NCI-H2107 treated with DMSO at 0.1 percent for 48 hours (cell line): ENCODE measurements at regions not wholly inside any gene's neighbourhood (a gene's known extent, or its start where the extent isn't known, plus 50 kb on each side); places are given as distances from the start of the nearest gene placed in this dataset.
"Not testable (repeated sequence)": the region's sequence is repeated elsewhere in the genome, so short reads cannot be mapped to it uniquely, and the experiment has no call there.

Experiments used
- DNase-seq: peaks from one replicate; lab custom pipeline; 2025; ENCODE audit not compliant: unreplicated experiment; lab: John Stamatoyannopoulos, UW

DNA sequence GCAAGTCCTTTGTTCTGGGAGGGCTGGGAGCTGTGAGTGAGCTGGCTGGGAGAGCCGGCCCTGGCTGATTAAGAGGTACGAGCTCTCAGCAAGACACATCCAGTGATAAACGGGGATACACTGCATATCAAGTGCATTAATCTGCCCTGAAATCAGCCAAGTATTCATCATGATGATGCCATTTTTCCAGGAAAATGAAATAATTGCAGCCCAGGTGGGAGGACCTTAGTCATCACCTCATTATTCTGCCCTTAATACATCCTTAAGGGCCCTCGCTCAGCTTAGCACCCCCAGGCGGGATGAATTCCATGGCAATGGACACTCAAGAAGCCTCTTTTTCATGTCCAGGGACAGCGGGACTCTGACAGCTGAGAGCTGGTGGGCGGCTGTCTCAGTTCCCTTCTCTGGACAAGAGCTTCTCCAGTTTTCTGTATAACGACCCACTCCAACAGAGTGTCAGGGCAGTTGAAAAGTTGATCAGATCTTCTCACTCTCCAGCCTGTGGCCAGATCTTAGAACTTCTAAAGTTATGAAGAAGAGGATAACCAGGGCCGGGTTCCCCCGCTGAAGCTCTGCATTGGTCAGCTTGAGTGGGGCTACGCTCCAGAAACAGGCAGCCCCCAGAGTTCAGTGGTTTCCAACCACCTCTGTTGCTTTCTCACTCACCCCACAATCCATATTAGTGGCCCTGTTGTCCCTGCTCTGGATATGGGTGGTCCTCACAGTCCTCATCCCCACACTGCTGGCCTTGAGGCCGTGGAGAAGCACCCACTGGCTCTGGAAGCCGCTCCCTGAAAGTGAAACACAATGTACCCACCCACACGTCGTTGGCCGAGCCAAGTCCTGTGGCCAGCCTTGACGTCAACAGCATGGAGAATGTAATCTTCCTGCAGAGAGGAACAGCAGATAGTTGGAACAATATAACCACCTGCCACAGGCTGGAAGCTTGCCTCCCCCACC, 306.2 kb upstream of the DIO3 start:
- DNase-seq = no peak

DNA sequence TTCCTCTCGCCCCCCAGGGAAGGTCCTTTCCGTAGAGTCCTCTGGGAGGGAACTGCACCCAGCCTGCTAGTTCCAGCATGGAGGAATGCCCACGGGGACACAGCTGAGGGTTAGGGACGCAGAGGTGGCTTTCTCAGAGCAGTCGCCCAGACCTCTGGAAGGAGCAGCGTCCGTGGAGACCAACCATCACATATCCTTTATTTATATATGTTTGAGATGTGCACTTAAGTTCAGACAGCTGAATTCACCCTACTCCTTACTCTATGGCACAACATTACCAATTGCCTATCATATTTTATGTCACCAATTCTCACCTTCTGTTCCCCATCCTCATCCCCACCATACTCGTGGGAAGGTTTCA, 305.6 kb upstream of the DIO3 start:
- DNase-seq = no peak

DNA sequence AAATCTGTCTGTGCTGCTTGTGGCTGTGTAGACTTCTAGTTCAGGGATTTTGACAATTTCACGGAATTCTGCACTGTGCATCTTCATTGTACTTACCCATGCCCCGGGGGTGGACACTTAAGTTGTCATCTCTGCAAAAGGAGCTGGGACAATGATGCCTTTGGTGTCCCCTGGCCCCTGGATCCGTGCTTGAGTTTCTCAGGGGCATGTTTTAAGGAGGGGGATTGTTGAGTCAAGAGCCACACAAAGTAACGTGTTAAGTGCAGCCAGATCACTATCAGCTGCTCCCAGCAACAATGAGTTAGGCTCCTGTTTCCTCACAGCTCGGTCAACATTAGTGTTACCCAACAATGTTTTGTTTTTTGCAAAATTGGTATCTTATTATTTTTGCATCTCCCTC, 305.0 kb upstream of the DIO3 start:
- no peak for DNase-seq

DNA sequence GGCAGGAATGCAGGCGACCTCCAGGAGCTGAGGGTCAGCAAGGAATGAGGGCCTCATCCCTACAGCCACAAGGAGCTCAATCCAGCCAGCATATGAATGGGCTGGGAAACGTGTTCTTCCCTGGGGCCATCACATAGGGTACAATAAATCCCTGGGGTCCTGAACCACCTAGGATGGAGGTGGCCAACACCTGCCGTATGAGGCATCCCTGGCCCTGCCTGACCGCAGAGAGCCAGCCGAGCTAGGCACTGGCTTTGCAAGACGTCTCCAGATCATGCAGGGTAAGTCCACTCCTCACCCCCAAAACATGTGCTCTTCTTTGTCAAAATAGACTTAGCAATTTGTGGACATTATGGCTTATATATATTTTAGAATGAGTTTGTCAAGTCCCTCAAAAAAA, 303.7 kb upstream of the DIO3 start:
- DNase-seq = no peak

DNA sequence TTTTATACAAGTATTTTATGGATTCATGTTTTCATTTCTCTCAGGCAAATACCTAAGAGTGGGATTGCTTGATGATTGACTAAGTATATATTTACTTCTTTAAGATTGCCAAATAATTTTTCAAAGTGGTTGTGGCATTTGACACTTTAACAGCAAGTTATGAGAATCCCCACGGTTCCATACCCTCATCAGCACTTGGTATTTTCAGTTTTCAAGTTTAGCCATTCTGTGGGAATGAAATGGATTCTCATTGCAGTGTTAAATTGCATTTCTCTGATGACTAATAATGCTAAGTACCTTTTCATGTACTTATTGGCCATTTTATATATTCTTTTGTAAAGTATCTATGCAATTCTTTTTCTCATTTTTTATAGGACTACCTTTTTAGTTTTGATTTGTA, 301.5 kb upstream of the DIO3 start:
- DNase-seq = no peak

DNA sequence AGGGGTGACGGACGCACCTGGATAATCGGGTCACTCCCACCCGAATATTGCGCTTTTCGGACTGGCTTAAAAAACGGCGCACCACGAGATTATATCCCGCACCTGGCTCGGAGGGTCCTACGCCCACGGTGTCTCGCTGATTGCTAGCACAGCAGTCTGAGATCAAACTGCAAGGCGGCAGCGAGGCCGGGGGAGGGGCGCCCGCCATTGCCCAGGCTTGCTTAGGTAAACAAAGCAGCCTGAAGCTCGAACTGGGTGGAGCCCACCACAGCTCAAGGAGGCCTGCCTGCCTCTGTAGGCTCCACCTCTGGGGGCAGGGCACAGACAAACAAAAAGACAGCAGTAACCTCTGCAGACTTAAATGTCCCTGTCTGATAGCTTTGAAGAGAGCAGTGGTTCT, 294.9 kb upstream of the DIO3 start:
- DNase-seq = not testable (repeated sequence)

DNA sequence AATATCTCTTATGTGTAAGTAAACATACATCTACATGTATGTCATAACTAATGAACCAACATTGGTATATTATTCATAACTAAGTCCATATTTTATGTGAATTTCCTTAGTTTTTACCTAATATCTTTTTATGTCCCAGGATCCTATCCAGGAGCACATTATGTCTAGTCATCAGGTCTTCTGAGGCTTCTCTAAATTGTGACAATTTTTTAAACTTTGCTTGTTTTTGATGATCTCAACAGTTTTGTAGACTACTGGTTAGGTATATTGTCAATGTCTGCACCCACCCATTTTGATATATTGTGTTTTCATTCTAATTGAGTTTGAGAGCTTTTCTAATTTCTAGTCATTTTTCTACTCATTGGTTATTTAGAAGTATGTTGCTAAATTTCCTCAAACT, 288.2 kb upstream of the DIO3 start:
- DNase-seq = no peak

DNA sequence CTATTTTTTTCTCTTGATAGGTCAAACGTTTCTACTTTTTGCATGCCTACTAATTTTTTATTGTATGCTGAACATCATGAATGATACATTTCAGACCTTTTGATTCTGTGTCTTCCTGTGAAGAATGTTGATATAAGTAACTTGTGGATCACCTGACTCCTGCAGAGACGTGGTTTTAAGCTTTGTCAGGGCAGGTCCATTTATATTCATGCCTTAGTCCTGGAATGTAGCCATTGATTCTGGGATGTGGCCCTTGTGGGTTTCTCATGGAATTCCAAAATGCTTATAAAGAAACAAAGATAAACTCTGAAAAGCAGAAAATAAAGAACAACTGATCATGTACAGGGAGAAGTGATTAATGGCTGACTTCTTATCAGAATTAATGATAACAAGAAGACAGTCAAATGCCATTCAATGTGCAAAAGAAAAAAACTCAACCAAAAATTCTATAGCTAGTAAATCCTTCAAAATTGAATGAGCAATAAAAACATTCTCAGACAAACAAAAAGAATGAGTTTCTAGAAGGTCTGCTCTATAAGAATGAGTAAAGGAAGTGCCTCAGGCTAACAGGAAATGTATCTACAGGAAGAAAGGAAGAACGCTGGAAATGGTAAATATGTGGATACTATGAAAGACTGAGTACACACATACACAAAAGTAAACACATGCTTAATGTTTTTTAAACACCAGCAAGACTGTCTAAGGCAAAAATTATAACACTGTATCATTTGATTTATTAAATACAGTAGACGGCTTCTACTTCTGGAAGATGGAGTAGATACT, 284.8 kb upstream of the DIO3 start:
- no peak for DNase-seq

DNA sequence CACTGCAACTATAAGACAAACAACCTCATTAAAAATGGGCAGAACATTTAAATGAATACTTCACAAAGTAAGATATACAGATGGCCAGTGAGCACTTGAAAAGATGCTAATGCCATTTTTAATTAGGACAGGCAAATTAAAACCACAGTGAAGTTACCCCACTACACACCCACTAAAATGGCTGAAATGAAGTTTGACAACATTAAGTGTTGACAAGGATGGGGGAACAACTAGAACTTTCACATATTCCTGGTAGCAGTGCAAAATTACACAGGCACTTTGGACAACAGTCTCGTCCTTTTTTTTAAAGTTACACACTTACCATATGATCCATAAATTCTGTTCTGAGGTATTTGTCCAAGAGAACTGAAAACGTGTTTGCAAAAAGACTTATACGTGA, 278.9 kb upstream of the DIO3 start:
- no peak for DNase-seq

DNA sequence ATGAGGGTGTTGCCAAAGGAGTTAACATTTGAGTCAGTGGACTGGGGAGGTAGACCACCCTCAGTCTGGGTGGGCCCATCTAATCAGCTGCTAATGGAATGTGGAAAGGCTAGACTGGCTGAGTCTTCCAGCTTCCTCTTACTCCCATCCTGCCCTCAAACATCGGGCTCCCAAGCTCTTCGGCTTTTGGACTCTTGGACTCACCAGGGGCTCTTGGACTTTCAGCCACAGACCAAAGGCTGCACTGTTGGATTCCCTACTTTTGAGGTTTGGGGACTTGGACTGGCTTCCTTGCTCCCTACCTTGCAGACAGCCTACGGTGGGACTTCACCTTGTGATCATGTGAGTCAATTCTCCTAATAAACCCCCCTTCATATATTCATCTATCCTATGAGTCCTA, 276.6 kb upstream of the DIO3 start:
- DNase-seq = no peak

DNA sequence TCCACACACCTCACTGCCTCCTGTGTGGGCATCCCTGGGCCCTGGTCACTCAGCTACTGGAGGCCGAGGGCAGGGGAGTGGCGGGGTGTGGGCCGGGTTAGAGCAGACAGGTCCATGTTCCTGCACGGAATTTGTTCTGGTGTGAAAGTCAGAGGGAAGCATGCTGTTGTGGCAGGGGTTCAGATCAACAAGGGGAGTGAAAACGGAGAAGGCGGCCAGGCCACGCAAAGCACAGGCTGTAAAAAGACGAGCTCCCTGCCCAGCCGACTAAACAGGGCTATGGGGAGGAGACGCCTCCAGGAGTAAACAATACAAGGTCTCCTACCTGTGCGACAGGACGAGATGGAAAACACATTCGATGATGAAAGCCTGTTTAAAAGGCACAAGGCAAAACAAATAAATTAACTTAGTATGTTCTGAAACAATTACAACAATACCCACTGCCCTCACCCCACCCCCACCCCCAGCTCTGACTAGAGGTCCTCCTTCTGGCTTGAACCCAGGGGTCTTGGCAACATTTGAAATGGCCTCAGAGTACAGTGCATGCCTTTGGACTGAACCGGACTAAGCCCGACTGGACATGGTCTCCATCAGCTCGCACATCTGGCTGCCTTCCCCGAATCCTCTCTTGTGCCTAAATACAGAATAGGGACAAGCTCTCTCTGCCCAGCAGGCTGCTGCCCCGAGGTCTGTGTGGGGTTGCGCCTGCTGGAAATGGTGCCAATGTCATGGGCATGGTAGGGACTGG, 274.9 kb upstream of the DIO3 start:
- no peak for DNase-seq

DNA sequence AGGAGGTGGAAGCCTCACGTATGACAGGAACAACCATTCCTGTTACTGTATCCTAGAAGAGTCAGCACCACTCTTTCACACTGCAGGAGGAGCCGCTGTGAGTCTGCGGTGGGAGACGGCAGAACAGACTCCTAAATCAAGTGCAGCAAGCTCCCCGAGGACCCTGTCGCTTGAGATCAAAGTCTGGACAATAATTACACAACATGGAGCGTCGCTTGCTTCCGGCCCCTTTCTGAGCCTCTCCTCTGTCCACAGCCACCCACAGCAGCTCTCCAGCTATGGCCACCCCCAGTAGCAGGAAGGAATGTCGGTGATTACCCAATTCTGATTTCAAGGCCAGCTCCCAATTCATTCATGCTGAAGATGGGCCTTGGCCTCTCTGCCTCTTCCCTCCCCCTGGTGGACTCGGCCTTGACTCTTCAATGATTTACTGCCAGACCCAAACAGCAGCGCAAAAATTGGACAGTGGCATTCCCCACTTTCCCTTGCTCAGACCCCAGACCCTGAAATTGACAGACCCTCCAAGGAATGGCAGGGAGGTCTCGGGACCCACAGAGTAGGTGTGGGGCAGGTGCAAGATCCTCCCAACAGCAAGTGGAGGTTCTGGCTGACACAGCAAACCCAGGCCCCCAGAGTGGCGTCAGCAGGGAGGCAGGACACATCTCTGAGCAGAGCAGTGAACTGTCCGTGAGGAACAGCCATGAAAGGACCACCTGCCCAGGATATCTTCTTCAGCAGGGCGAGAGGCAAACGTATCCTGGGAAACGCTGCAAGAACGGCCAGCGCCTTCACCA, 272.7 kb upstream of the DIO3 start:
- no peak for DNase-seq

DNA sequence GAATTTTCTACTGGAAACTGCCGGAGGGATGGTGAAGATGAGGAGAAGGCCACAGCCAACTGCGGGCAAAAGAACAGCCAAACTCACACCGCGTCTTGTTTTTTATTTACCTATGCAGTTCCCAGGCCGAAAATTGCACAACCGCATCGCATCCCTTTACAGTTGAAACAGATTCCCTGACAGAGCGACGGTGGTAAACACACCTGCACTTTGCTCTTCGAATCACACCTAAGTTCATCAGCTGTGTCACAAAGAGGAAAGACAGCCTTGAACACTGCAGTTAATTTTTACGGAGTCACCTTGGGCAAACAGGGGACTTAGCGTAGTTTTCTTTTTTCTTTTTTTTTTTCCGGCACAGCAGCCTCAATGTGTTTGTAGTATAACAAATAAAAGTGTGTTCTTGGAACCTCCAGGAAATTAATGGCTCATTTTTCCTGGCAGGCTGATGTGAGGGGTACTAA, 272.0 kb upstream of the DIO3 start:
- DNase-seq = no peak

DNA sequence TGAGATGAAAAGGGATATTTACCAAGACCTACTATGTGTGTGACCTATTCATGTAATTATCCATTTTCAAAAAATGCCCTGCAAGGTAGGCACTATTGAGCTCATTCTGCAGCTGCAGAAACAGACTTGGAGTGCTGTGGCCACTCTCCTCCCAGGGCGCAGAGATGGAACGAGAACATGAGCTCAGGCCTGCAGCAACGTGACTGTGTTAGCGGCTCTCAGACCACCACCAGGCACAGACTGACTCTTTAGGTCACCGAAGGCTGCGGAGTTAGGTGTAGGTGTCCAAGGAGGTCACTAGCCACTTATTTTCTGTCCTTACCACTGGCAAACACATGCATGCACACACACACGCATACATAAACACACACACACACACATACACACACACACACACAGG, 271.4 kb upstream of the DIO3 start:
- DNase-seq = no peak

DNA sequence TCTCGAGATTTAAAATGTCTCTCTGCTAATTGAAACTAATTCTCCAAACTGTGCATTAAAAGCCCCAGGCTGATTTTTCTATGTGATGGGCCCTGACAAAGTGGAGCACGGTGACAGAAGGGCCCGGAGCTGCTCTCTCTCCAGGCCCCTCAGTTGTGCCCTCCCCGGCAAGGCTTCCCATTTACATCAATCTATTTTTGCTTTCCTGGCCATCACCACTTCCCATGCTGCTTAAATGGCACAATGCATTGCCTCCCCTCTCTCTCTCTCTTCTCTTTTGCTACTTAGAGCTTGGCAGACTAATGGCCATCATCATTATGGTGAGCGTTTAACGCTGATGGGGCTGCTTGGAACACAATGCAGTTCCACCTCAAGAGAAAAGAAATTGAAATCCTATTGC, 270.7 kb upstream of the DIO3 start:
- DNase-seq = no peak

DNA sequence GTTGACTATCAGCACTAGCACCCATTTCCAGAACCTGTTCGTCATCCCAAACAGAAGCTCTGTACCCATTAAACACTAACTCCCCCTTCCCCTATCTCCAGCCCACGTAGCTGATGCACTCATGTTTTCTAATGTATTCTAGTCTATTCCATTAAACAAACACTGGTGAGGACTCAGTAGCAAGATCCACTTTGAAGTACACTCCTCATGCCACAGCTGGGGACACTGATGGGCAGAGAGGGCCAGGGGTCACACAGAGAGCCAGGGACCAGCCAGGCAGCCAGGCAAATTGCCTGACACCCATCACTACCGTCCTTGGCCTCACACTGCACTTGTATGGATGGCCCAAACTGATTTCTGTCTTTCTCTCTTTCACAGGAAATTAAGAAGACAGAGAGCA, 269.9 kb upstream of the DIO3 start:
- DNase-seq = no peak

DNA sequence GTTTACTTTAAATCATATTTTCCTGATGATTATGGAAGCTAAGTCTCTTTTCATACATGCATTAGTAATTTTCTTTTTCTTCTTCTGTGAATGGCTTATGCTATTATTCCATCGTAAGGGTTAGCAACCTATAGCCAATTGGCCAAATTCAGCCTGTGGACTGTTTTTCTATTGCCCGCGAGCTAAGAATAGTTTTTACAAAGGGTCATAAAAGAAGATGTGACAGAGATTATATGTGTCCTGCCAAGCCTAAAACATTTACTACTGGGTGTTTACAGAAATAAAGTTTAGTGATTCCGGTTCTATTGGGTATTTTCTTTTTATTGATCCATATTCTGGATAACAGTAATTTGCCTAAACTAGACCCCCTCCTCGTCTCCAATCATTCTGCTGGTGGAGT, 268.8 kb upstream of the DIO3 start:
- no peak for DNase-seq

DNA sequence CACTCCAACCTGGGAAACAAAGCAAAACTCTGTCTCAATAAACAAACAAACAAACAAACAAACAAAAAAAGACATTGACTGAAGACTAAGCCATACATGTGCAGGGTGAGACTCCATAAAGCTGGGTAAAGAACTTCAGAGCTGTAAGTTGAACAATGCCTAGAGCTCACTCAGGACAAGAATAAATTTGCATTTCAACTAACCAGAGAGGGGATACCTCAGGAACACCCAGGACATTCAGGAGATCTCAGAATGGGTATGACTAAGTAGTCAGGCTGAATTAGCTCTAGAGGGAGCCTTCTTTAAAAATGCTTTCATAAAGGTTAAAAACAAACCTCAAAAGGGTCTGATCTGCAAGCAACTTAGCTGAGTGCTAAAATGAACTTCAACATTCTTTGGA, 267.7 kb upstream of the DIO3 start:
- DNase-seq = no peak

DNA sequence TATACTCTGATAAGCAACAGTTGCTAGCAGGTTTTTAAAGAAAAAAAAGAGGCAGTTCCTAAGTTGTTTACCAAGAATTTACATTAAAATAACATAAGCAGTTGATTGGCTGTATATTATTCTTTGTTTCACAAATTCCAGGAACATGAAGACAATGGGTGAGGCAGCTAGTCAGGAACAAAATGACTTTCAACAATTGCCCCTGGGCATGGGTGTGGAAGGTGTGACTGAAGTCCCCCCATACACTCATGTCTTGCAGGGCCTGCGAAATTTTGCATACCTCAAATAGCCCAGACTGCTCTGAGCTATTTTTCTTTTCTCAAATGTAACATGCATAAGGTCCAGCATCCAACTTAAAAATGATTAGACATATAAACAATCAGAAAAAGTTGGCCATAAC, 267.2 kb upstream of the DIO3 start:
- DNase-seq = no peak

DNA sequence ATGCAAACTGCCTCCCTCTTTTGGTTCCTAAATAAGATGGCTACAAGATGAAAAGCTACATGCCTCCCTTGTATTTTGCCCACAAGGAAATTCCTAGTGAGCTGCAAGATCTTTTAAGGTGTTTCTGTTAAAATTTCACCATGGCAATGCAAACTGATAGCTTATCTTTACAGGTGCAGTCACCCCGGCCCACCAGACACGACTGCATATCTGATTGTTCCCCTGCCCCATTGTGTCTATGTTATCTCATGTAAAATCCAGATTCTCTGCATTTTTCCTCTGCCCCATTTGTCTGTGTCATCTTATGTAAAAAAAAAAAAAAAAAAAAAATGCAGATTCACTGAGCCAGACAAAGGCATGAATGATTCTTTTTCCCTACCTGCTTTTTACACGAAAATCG, 261.5 kb upstream of the DIO3 start:
- not testable (repeated sequence) for DNase-seq

DNA sequence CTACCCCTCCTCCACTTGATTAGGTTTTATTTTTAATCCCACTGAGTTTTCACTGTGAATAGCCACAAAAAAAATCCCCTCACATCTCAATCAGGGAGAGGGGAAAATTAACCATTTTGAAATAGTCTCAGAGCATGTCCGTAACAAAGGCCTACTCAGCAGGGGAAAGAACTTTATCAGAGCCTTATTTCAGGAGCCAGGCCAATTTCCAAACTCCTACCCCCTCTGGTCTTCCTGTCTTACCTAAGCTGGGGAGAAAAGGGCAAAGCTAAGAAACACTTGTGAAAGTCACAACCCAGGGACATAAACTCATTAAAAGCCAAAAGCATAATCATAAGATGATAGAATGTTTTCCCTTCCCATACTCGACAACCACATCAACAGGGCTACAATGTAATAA, 260.3 kb upstream of the DIO3 start:
- DNase-seq = no peak
